ENCODE measurements at regions not wholly inside any gene's neighbourhood (a gene's known extent, or its start where the extent isn't known, plus 50 kb on each side); places are given as distances from the start of the nearest gene placed in this dataset.

GRCh38 chr16:74113545-74113944 is 183.1 kb upstream of the PSMD7 start:
- Histone ChIP-seq H3K27ac (ENCODE audit: low read depth, low read length) (no peak overlapping the region), H2AFZ (ENCODE audit: low read length) (no peak overlapping the region), H3K79me2 (ENCODE audit: insufficient read depth, low read length) (no peaks in the 10 kb centered on the region), H3K4me1 (ENCODE audit: insufficient read depth, low read length) (no peaks in the 10 kb centered on the region), H3K27me3 (ENCODE audit: insufficient read depth, low read length) (no peaks in the 10 kb centered on the region), H3K4me2 (ENCODE audit: insufficient read depth, low read length) (no peak overlapping the region), H3K36me3 (ENCODE audit: insufficient read depth, low read length) (no peaks in the 10 kb centered on the region), H4K20me1 (ENCODE audit: insufficient read depth, low read length) (no peaks in the 10 kb centered on the region), H3K4me3 (ENCODE audit: insufficient read depth, low read length) (no peak overlapping the region), H3K9me3 (ENCODE audit: low read depth, low read length) (no peaks in the 10 kb centered on the region)
- TF ChIP-seq CTCF (IDR thresholded peaks at IDR 0.05; ENCODE audit: extremely low read depth, low read depth, low read length), result no peak
- no peak for DNase-seq (ENCODE audit: insufficient read length, low spot score, missing footprints)

- no peak overlapping the region for H3K4me3 ChIP-seq (ENCODE audit: insufficient read depth, low read length)
- H3K36me3 ChIP-seq (ENCODE audit: insufficient read depth, low read length), result no peaks in the 10 kb centered on the region
- no peak overlapping the region for H3K4me2 ChIP-seq (ENCODE audit: insufficient read depth, low read length)
- no peaks in the 10 kb centered on the region for H3K4me1 ChIP-seq (ENCODE audit: insufficient read depth, low read length)
- no peaks in the 10 kb centered on the region for H3K9me3 ChIP-seq (ENCODE audit: low read depth, low read length)
- H3K27ac ChIP-seq (ENCODE audit: low read depth, low read length), result no peak overlapping the region
- no peak for TF ChIP-seq CTCF (IDR thresholded peaks at IDR 0.05; ENCODE audit: extremely low read depth, low read depth, low read length)
- no peak for DNase-seq (ENCODE audit: insufficient read length, low spot score, missing footprints)
- no peaks in the 10 kb centered on the region for H3K27me3 ChIP-seq (ENCODE audit: insufficient read depth, low read length)
- H2AFZ ChIP-seq (ENCODE audit: low read length), result no peak overlapping the region
- H3K79me2 ChIP-seq (ENCODE audit: insufficient read depth, low read length), result no peaks in the 10 kb centered on the region
- H4K20me1 ChIP-seq (ENCODE audit: insufficient read depth, low read length), result no peaks in the 10 kb centered on the region
These were observed 185.1 kb upstream of the PSMD7 start for GRCh38 chr16:74111456-74111982.

GRCh38 chr16:74107795-74108610 is 188.6 kb upstream of the PSMD7 start:
- H3K27me3 ChIP-seq (ENCODE audit: insufficient read depth, low read length), result no peaks in the 10 kb centered on the region
- peak overlapping the region; percentile 60 for H3K4me2 ChIP-seq (ENCODE audit: insufficient read depth, low read length)
- peak overlapping the region; percentile 62 for H2AFZ ChIP-seq (ENCODE audit: low read length)
- DNase-seq (ENCODE audit: insufficient read length, low spot score, missing footprints), result peak; percentile 37
- H3K27ac ChIP-seq (ENCODE audit: low read depth, low read length), result no peak overlapping the region
- H3K79me2 ChIP-seq (ENCODE audit: insufficient read depth, low read length), result no peaks in the 10 kb centered on the region
- peak overlapping the region; percentile 50 for H3K4me3 ChIP-seq (ENCODE audit: insufficient read depth, low read length)
- H3K9me3 ChIP-seq (ENCODE audit: low read depth, low read length), result no peaks in the 10 kb centered on the region
- peak; percentile 47 for TF ChIP-seq CTCF (IDR thresholded peaks at IDR 0.05; ENCODE audit: extremely low read depth, low read depth, low read length)
- no peaks in the 10 kb centered on the region for H3K36me3 ChIP-seq (ENCODE audit: insufficient read depth, low read length)
- H3K4me1 ChIP-seq (ENCODE audit: insufficient read depth, low read length), result no peaks in the 10 kb centered on the region
- no peaks in the 10 kb centered on the region for H4K20me1 ChIP-seq (ENCODE audit: insufficient read depth, low read length)

DNA sequence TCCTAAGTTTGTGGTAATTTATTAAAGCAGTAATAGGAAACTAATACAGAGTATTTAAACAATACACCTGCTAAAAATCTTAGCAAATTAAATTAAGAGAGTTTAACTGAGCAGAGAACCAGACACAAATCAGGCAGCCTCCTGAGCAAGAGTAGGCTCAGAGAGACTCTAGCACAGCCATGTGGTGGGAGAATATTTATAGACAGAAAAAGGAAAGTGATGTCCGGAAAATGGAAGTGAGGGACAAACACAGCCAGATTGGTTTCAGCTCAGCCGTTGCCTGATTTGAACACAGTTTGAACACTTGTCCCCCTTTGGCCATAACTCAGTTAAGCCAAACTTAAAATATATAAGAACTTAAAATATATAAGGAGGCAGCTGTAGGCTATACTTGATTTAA is 192.6 kb upstream of the PSMD7 start:
- no peaks in the 10 kb centered on the region for H3K36me3 ChIP-seq (ENCODE audit: insufficient read depth, low read length)
- H3K4me3 ChIP-seq (ENCODE audit: insufficient read depth, low read length), result no peak overlapping the region
- TF ChIP-seq CTCF (IDR thresholded peaks at IDR 0.05; ENCODE audit: extremely low read depth, low read depth, low read length), result no peak
- no peak overlapping the region for H3K27ac ChIP-seq (ENCODE audit: low read depth, low read length)
- no peaks in the 10 kb centered on the region for H4K20me1 ChIP-seq (ENCODE audit: insufficient read depth, low read length)
- no peaks in the 10 kb centered on the region for H3K79me2 ChIP-seq (ENCODE audit: insufficient read depth, low read length)
- H3K4me2 ChIP-seq (ENCODE audit: insufficient read depth, low read length), result no peak overlapping the region
- no peaks in the 10 kb centered on the region for H3K27me3 ChIP-seq (ENCODE audit: insufficient read depth, low read length)
- H3K4me1 ChIP-seq (ENCODE audit: insufficient read depth, low read length), result no peaks in the 10 kb centered on the region
- H2AFZ ChIP-seq (ENCODE audit: low read length), result no peak overlapping the region
- H3K9me3 ChIP-seq (ENCODE audit: low read depth, low read length), result no peaks in the 10 kb centered on the region
- DNase-seq (ENCODE audit: insufficient read length, low spot score, missing footprints), result no peak
